ENCODE measurements at regions not wholly inside any gene's neighbourhood (a gene's known extent, or its start where the extent isn't known, plus 50 kb on each side); places are given as distances from the start of the nearest gene placed in this dataset.

DNA sequence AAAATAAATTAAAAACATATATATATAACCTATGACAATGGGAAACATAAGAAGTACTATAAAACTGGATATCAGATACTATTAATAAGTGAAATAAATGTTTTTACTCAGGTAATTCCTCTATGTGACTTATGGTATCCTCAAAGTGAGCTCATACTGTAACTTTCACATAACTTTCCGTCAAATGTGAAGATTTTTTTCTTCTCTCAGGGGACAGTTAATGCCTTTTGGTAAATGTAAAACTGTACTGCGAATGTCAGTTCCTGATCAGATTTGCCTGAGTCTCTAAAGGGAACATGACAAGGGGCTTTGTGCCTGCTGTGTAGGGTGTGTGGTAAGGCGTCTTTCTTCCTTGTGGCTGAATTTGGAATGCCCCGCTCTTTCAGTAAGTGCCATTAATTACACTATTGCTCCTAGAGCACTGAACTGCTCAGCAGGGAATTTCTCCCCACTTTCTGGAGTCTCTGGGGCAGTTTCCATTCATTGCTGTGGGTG is 271.8 kb downstream of the PRL start:
- no peaks in the 10 kb centered on the region for H3K27me3 ChIP-seq
- no peak for TF ChIP-seq POLR2AphosphoS5 (IDR thresholded peaks at IDR 0.05)
- no peak for TF ChIP-seq POLR2A (IDR thresholded peaks at IDR 0.05)
- TF ChIP-seq, protein P1, sequence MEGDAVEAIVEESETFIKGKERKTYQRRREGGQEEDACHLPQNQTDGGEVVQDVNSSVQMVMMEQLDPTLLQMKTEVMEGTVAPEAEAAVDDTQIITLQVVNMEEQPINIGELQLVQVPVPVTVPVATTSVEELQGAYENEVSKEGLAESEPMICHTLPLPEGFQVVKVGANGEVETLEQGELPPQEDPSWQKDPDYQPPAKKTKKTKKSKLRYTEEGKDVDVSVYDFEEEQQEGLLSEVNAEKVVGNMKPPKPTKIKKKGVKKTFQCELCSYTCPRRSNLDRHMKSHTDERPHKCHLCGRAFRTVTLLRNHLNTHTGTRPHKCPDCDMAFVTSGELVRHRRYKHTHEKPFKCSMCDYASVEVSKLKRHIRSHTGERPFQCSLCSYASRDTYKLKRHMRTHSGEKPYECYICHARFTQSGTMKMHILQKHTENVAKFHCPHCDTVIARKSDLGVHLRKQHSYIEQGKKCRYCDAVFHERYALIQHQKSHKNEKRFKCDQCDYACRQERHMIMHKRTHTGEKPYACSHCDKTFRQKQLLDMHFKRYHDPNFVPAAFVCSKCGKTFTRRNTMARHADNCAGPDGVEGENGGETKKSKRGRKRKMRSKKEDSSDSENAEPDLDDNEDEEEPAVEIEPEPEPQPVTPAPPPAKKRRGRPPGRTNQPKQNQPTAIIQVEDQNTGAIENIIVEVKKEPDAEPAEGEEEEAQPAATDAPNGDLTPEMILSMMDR (IDR thresholded peaks at IDR 0.05) = no peak
- intact Hi-C loops (cut with DNase I; ENCODE audit: low total_unique reads) = no loop called here
- no peak overlapping the region for H3K4me3 ChIP-seq
- no peaks in the 10 kb centered on the region for H3K4me1 ChIP-seq
- no peaks in the 10 kb centered on the region for H3K36me3 ChIP-seq
- peaks cover 5 to 6% of the 10 kb centered on the region in 2 donors for H3K9me3 ChIP-seq
- DNase-seq (ENCODE audit: low spot score in 2 of 2) = no peak
- H3K27ac ChIP-seq = peak overlapping the region; percentile 3 to 48

DNA sequence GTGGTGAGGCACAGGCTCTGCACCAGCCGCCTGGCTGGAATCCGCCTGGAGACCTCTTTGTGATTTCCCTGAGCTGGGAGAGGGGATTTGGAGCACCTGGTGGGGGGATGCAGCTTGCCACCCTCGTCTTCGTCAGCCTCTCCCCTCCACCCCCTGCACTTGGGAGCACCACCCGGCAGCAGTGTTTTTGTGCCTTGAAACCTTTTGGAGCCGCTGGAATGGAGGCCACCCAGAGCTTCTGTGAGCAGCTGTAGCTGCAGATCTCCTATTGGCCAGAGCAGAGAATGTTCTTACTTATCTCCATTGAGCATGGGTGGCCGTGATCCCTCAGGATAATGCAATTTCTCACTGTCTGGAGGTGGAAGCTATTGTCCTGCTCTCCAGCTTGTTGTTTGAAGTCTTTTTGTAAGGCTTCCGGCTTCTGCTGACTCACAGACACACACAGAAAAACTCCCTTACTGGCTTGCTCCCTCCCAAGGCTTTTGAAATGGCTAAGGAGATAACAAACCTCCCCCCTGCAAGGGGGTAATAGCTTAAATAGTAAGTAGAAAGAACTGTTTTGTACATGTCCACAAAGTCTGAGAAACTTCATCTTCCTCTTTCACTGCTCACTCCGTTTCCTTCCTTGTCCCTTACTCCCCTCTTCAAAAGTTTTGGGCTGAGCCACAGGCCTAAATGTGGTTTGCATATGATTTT is 271.2 kb downstream of the PRL start:
- H3K9me3 ChIP-seq = peaks cover 5 to 6% of the 10 kb centered on the region in 2 donors
- TF ChIP-seq POLR2A (IDR thresholded peaks at IDR 0.05) = no peak
- TF ChIP-seq POLR2AphosphoS5 (IDR thresholded peaks at IDR 0.05) = no peak
- TF ChIP-seq, protein P1 (IDR thresholded peaks at IDR 0.05) = no peak
- intact Hi-C loops (cut with DNase I; ENCODE audit: low total_unique reads) = no loop called here
- no peak for DNase-seq (ENCODE audit: low spot score in 2 of 2)
- no peak overlapping the region for H3K4me3 ChIP-seq
- no peaks in the 10 kb centered on the region for H3K36me3 ChIP-seq
- H3K27me3 ChIP-seq = no peaks in the 10 kb centered on the region
- no peaks in the 10 kb centered on the region for H3K4me1 ChIP-seq
- peak overlapping the region; percentile 3 to 48 for H3K27ac ChIP-seq

DNA sequence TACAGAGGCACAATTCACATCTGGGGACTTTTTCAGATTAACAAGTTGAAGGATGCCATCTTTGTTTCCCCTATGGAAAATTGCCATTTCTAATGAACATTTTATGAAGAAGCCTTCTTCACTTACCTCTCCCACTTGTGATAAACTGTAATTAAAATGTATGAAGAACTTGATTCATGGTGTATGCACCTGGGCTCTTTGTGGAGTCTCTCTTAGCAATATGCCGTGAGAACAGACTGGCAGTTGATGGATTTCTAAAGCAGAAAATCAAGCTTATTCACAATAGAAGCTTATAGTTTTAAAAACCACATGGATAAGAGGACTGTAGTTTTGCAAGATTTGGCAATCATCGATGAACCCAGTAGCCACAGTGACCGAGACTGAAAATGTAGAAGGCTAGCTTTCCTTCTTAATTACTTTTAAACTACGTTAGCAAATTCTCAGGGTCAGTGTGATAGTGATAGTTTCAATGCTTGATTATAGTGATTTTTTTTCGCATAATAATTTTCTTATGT is 270.6 kb downstream of the PRL start:
- H3K4me1 ChIP-seq = no peaks in the 10 kb centered on the region
- H3K4me3 ChIP-seq = no peak overlapping the region
- H3K27ac ChIP-seq = peak overlapping the region in 1 of 2 donors; percentile 48
- intact Hi-C loops (cut with DNase I; ENCODE audit: low total_unique reads) = no loop called here
- TF ChIP-seq POLR2A (IDR thresholded peaks at IDR 0.05) (no peak), POLR2AphosphoS5 (IDR thresholded peaks at IDR 0.05) (no peak)
- TF ChIP-seq, protein P1 (IDR thresholded peaks at IDR 0.05) = no peak
- no peak for DNase-seq (ENCODE audit: low spot score in 2 of 2)
- no peaks in the 10 kb centered on the region for H3K36me3 ChIP-seq
- no peaks in the 10 kb centered on the region for H3K27me3 ChIP-seq
- peaks cover 5 to 6% of the 10 kb centered on the region in 2 donors for H3K9me3 ChIP-seq

DNA sequence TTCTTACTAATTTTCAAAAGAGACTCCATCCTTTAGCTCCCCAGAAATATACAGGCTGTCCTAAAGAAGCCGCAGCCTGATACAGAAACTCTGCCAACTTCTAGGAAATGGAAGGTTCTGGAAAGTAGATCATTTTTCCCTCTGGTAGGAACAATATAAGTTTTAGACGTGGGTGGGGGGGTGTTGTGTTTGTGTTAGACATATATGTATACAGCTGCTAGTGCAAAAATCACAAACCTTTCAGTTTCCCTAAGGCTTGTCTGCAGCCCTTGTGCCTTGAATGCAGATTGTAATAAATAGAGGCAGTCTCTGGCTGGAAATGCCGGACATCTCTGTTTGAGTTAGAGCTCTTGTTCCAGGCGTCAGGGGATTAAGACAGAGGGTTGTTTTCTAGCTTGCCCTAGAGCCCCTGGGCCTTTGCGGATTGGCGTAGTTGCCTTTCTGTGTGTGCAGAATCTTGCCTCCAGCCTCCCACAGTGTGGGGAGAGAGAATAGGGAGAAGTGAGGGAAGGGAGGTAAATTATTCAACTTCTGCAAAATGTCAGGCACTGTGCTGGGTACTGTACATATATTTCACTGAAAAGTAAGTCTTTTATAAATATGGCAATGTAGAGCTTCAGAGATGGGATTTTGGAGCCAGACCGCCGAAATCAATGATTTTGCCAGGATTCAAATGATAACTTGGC is 269.7 kb downstream of the PRL start:
- Histone ChIP-seq H3K27ac (no peak overlapping the region), H3K4me1 (no peaks in the 10 kb centered on the region), H3K36me3 (no peaks in the 10 kb centered on the region), H3K27me3 (no peaks in the 10 kb centered on the region), H3K9me3 (peaks cover 0 to under 1% of the 10 kb centered on the region in 2 donors), H3K4me3 (no peak overlapping the region)
- TF ChIP-seq, protein P1 (IDR thresholded peaks at IDR 0.05) = no peak
- no peak for TF ChIP-seq POLR2A (IDR thresholded peaks at IDR 0.05)
- TF ChIP-seq POLR2AphosphoS5 (IDR thresholded peaks at IDR 0.05) = no peak
- no peak for DNase-seq (ENCODE audit: low spot score in 2 of 2)
- intact Hi-C loops (cut with DNase I; ENCODE audit: low total_unique reads) = no loop called here

Data from breast epithelium (tissue), 4 donors.